HCEC 1CT (cell line): ENCODE measurements at regions not wholly inside any gene's neighbourhood (a gene's known extent, or its start where the extent isn't known, plus 50 kb on each side); places are given as distances from the start of the nearest gene placed in this dataset.

Experiments used
- DNase-seq: peaks from one replicate; pipeline ENCODE4 v3.0.0-alpha.2; 2017

DNA sequence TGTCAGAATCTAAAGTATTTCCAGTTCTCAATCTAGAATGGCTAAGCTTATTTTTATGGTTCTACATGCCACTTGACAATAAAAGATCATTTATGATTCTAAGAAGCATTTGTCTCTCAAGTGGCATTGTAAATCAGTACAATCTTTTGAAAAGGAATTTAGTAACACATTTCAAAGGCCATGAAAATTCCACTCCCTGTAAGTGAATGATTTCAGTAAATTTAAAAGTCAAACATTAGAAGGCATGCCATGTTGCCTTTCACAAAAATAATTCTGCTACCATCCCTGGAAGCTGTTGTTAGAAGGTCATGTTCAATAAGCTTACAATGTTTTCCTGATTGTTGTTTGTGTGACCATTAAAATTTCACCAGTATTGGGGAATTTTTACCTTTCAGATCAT, 142.9 kb downstream of the RPIA start:
- DNase-seq, result no peak

DNA sequence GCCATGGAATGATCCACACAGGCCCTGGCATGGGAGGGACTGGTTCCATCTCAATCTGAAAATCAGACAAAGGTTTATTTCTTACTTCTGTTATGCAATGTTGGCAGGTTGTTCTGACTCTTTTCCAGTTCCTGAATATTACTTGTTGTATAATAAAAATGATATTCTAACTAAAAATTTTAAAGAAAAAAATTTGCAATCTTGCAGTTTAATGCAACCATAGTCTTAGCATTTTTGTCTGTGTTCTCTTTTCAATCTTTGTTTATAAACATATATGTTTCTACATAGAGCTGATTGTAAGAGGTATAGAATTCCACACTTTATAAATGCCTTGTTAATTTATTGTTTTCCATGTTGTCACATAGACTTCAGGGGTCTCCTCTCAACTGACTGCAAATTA, 143.4 kb downstream of the RPIA start:
- DNase-seq, result no peak

DNA sequence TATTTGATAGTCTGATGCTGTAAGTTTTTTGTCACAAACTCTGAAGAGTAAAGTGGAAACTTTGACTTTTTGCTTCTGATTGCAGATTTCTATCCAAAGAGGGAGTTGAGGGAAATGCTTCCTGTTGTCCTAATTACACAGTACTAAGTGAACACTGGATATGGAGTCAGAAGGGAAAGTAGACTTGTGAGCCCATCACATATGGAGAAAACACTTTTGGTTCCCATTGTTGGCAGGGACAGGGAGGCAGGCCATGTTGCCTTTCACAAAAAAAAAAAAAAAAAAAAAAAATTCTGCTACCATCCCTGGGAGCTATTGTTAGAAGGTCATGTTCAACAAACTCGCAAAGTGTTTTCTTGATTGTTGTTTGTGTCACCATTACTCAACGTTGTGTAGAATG, 144.3 kb downstream of the RPIA start:
- DNase-seq, result no peak

DNA sequence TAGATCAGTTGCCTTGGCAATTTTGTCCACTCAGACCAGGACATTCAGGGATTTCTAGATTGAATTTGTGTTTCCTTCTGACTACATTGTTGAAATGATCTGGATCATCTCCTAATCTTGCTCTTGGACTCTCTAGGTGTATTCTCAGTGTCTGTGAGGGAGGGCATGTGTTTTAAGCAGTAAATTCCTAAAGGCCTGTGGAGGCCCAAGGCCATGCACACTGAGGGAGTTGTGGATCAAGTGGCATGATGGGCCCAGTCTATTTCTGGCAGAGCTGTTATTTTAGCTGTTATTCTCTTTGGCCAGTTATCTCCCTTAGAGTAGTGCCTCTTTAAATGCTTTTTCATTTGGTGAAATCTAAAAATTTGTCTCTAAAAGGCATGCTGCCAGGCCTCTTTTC, 144.9 kb downstream of the RPIA start:
- no peak for DNase-seq

DNA sequence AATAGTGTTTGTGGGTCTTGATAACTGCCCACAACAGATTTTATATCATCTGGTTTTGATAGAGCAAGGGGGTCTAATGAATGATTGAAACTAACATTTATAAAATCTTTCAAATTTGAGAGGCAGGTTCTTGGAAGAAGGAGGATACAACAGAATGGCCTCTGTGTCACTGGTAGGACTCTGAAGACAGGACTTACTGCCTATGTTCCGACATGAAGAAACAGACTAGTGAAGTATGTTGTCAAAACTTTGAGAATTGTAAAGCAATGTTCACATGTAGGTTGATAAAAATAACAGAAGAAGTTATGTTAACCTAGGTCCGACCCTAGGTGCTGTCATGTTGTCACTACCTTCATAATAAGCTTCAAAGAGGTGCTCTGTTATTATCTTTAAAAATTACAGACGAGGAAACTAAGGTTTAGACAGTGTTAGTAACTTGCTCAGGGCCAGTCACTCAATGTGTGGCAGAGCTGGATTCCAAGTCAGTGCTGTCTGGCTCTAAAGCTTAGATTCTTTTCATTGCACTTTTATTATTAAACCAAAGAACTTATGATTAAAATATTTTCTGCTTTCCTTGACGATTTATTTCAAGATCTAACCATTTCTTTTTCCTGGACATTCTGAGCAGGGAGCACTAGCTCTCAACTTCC, 146.2 kb downstream of the RPIA start:
- DNase-seq, result no peak

DNA sequence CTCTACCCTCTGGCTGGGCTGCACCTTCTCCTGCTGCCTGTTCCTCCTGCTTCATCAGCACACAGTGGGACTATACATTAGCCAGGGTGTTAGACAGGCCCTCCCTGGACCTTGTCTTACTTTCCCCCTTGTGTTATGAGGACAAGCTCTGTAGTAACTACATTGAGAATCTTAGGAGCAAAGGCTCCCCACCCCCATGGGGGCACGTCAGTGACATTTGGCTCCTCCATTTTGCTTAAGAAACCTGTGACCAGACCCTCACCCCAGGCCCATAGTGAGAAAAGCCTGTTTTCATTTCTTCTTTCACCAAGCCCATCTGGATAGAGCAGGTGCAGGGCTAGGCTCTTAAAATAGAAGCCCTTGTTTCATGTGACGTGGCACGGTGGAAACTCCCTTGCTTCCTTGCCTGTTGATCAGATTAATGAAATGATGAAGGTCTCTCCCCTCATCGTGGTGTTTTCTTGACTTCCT, 146.7 kb downstream of the RPIA start:
- no peak for DNase-seq

DNA sequence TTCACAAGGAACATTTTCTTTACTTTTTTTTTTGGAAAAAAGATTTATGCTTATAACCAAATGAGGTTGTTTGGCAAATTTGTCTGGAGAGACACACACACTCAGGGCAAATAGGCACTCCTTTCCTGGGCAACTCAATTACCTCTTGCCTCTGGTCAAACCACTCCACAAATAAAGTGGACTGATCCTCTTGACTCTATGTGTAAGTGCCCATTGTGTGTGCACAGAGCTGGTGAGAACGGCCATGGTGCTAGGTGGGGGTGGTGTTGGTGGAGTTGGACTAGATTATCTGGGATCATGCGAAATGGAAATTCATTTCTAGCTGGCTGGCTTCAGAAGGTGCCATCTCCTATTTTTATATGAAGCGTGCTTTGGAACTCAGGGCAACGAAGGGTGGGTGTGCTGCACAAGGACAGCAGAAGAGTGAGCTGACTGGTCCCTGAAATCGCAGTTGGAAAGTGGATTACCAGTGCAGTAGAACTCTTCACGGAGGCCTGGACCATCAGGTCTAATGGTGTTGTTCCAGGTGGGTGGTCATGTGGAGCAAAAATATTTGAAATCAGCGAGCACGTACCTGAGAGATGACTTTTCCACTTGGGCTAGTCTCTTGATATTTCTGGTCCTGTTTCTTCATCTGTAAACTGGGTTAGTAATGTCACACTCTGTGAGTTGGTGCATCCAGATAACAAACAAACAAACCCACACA, 149.9 kb downstream of the RPIA start:
- no peak for DNase-seq

DNA sequence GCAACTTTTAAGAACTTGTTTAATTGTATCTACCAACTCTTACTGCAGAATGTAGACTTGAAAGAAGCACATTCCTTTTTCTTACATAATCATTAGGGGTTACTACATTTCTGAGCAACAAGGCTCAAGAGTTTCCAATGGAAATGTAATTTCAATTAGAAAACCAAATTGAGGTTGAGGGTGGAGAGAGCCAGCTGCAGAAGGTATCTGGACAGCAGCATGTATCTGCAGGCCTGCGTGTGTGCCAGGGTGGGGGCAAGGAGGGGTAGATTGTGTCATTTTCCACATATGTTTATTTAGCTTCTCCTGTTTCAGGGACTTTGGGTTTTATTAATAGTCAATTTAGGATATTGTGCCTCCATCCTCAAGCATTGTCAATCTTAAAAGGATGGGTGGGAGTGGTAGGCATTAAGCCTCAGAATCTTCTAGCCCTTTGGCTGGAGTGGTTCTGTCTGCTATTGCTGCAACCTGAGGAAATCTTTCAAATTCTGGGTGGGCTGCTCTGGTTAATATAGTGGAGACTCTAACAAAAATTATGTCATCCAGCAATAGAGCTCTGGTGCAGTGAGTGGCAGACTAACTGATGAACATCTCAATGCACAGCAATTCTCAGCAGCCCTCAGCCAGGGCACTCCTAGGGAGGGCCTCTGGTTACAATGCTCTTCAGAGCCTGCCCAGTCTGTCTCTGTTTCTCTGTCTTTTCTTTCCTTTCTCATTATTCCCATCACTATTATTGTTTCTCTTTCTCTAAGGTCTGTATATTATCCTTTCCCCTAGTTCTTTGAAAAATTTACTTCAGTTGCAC, 151.4 kb downstream of the RPIA start:
- no peak for DNase-seq

DNA sequence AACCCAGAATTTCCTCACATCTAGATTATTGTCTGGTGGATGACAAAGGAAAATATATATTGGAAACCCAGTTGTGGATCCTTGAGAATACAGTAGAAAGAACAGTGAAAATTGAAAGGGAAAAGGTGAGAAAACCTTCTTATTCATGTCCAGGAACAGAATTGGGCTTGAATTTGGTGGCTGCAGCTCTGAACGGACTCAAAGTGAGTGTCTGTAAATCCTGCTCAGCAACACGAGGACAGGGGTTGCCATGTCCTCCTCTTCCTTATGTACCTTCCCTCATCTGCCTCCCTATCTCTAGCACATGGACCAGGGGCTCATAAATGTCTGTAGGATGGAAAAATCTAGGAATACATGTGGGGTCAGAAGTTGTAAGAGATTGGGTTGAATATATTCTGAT, 152.2 kb downstream of the RPIA start:
- DNase-seq, result no peak

DNA sequence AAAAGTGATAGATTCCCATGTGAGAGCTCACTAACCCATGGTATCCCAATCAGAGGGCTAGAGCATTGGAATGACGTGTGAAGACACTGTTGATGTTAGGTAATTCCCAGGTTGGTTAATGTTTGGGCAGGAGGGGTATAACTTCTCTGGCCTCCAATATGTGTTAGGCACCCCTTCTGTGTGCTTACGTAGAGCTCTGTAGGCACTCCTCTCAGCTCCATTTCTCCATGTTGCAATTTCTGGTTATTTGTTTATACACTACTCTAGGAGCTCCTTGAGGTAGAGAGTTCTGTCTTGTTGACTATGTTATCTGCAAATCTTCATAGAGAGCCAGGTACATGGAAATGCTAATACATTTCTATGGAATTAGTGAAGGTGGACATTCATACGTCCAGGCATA, 153.5 kb downstream of the RPIA start:
- no peak for DNase-seq

DNA sequence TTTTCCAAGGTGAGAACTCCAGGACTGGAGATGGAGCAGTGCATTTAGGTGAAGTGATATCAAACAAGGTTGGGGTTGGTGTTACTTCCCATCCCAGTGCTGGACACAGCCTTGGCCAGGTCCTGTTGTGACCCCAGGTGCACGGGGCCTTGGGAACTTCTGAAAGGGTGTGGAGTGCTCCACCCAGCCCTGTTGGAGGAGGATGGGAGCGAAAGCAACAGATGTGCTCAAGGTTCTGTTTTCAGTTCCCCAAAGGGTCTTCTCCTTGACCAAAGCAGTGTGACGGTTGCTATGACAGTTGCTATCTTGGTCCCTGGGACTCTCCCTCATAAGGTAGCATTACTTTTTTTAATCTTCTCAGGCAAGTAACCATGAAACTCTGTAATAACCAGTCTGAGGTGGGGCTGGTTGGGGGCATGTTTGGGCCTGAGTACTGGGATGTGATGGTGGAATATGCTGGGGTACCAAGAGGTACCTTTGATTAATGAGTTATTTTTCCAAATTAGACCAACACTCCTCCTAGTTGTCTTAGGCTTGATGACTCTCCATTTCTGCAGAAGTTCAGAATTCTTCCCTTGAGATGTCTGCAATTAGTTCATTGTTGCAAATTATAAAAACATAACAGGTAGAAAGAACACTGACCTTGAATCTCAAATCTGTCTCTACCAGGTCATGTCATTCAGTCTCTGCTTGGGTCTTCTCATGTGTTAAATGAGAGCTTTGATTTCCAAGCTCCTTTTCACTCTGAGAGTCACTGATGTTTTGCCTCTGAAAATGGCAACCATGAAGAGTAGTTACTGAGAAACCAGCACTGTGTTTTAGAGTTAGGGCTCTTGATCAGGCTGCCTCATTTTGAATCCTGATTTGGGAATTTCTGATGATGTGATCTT, 154.5 kb downstream of the RPIA start:
- DNase-seq, result no peak

DNA sequence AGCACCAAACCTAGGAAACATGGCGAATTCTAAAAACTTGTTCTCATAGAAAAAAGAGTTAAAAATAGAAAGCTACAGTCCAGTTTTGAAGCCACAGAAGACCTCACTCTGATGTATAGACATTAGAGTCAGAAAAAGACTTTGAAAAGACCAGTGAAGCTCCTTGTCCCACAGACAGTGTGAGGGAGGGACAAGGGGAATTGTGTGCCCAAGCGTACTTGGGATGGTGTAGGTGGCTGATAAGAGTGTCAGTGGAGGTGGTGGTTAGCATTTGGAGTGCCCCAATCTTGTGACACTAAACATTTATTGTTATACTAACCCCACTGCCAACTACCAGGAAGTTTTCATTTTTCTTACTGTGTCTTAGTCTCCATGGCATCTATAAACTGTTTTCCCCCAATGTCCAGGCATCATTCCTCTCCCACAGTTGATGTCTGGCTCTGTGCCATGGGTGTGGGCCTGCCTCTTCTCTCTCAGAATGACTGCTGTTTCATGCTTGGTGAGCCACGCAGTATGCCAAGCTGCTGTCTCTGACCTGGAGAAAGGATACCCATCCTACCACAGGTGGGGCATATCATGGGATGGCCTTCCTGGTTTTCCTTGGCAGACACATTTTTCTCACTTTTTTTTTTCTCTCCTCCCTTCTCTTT, 161.4 kb downstream of the RPIA start:
- DNase-seq, result no peak

DNA sequence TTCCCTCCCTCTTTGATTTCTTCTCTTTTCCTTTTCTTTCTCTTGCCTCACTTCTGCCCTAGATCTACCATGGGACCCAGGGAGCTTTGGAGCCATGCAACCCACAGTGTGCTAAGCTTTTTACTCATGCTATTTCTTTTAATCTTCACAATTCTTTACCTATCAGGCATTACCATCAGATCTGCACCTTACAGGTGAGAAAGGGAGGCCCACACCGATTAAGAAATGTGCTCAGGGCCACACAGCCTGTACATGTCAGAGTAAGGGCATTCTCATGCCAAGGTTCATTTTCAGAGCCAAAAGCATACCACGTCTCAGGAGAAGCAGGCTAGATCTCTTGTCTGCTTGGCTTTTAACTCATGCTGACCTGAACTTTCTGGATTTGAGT, 161.9 kb downstream of the RPIA start:
- DNase-seq, result no peak

DNA sequence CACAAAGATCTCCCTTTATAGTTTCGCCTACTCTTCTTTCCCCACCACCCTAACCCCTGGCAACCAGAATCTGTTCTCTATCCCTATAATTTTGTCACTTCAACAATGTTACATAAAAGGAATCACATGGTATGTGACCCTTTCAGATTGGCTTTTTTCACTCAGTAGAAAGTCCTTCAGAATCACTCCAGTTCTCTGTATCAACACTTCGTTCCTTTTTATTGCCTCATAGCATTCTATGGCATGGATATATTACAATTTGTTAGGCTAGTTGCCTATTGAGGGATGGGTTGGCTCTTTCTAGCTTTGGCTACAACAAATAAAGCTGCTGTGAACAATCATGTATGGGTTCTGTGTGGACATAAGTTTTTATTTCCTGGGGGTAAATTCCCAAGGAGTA, 163.1 kb downstream of the RPIA start:
- no peak for DNase-seq

DNA sequence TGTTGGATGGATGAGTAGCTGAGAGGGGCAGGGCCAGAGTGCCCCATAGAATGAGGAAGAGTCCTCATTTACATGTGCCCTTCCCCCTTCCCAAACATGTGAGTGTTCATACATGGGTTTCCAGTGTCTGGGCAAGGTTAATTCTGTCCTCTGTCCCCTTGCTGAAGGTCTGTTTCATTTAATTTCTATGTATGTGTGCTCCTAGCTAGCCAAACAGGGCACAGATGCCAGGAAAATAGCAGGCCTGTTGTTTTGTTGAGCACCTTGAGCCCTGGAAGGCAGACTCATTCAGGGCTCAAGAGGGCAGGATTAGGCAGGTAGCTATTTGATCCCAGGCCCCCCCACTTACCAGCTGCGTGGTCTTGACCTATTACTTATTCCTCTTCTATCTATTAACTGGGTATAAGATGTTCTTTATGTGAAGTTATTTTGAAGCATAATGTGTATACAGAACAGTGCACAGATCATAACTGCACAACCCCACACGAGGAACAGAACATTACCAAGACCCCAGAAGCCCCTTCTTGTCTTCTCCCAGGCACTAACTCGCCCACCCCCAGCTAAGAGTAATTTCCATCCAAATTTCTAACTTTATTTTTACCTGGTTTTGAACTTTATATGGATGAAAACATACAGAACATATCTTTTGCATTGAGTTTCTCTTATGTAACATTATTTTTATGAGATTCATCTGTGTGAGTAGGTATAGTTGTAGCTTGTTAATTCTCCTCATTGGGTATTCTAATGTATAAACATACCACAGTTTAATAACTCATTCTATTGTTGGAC, 164.3 kb downstream of the RPIA start:
- no peak for DNase-seq

DNA sequence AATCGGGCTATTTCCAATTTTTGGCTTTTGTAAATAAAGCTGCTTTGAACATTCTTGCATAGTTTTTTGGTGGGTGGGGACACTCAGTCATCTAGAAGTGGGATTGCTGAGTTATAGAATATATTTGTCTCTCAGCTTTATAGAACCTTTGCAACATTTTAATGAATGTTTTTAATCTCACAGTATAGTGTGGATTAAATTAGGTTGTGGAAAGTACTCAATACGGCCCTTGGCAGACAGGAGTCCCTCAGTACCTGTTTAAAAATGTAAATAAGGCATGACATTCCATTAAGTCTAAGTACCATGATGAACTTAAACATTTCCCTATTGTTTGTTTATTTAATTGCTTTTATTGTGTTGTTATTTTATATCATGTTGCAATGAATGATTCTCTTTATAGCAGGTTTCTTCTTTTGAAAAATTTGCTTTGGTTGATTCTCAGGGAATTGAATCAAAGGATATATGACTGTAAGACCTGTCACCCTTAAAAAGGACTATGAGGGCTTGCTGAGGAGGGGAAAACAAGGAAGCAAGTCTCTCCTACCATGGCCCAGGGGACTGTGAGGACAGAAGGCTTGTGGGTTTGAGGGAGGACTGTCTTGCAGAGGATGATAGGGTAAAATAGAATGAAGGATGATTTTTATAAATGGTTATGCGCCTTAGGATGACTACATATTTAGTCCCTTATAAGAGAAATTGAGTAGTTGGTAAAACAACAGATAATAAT, 165.1 kb downstream of the RPIA start:
- no peak for DNase-seq

DNA sequence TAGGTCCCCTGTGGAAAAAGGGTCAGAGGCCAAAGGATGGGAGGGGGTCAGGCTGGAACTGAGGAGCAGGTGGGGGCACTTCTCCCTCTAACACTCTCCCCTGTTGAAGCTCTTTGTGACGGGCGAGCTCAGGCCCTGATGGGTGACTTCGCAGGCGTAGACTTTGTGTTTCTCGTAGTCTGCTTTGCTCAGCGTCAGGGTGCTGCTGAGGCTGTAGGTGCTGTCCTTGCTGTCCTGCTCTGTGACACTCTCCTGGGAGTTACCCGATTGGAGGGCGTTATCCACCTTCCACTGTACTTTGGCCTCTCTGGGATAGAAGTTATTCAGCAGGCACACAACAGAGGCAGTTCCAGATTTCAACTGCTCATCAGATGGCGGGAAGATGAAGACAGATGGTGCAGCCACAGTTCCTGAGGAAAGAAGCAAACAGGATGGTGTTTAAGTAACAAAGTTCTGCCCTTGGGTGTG, 165.8 kb downstream of the RPIA start:
- no peak for DNase-seq

DNA sequence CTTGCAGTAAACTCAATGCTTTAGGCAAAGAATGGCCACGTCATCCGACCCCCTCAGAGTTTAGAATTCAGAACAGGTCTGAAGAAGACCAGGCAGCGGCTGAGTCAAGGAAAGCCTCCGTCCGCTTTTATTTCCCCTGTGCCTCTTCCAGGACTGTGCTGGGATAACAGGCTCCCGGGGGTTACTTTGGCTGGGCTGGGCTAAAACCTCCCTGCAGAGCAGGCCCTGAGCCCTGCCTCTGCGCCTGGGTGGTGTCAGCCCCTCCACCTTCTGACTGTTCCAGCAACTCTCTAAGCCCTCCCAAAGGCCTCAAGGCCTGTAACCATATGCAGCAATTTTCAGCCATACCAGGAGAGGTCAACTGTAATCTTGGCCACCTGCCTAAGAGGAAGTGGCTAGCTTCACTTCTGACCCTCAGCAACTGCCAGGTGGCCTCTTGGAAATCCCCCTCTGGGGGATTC, 166.5 kb downstream of the RPIA start:
- DNase-seq, result no peak

DNA sequence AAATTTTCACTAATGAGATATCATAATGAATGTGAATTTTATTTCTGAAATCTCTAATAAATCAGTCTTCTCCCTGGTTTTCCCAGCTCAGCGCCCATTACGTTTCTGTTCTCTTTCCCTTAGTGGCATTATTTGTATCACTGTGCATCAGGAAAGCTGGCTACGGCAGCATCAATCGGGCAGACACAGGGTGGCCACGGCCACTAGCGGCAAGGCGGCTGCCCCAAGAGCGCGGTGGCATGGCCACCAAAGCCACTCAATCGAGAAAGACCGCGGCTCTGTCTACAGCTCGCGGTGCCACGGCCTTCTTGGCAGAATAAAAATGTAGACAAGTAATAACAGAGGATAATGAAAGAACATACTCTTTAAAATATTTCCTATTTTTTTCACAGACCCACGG, 168.0 kb downstream of the RPIA start:
- no peak for DNase-seq

DNA sequence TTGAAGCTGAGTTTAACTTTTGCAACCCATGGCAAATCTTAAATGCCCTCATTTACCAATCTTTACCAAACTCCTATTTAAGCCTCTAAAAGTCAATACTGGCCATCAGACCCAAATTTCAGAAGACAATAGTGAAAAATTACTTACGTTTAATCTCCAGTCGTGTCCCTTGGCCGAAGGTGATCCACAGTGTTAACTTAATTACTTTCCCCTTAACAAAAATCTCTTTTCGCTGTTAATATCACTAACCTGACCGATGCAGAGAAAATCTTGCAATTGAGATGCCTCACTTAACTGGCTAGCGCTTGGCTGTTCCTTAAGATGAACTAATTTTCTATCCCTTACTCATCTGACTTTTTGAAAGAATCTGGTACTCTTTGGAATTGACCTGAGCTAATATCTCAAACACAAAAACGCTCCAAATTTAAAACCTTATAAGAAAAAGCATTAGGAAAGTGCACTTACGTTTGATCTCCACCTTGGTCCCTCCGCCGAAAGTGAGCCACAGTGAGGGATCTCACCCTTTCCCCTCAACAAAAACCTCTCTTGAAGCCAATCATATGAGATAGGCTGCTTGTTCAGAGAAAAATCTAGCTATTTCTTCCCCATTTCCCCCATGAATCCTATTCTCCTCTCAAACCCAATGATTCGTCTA, 169.1 kb downstream of the RPIA start:
- no peak for DNase-seq
